Upper lobe of left lung (tissue), 4 donors: ENCODE measurements at regions not wholly inside any gene's neighbourhood (a gene's known extent, or its start where the extent isn't known, plus 50 kb on each side); places are given as distances from the start of the nearest gene placed in this dataset.

Experiments
- CTCF ChIP-seq, 6 experiments: fragments of 450-650 bp in 4 of 6; fragments of 200-600 bp in 2 of 6; sonication (generic) in 2 of 6; IDR thresholded peaks; one replicate each; pipeline ENCODE4 v1.5.1; 2016 to 2019; ENCODE audit warnings: antibody characterized with exemption in 6 of 6
- POLR2AphosphoS5 ChIP-seq, 2 donors: sonication (generic); formaldehyde crosslinking; IDR thresholded peaks; one replicate each; pipeline ENCODE4 v1.5.1; 2017; ENCODE audit warnings: antibody characterized with exemption in 2 of 2

GRCh38 chr19:28539759-28540158 is 673.2 kb downstream of the UQCRFS1 start:
- no peak for TF ChIP-seq POLR2AphosphoS5 (IDR thresholded peaks at IDR 0.05)
- TF ChIP-seq CTCF (IDR thresholded peaks at IDR 0.05) = no peak
